ENCODE measurements at regions not wholly inside any gene's neighbourhood (a gene's known extent, or its start where the extent isn't known, plus 50 kb on each side); places are given as distances from the start of the nearest gene placed in this dataset.

DNA sequence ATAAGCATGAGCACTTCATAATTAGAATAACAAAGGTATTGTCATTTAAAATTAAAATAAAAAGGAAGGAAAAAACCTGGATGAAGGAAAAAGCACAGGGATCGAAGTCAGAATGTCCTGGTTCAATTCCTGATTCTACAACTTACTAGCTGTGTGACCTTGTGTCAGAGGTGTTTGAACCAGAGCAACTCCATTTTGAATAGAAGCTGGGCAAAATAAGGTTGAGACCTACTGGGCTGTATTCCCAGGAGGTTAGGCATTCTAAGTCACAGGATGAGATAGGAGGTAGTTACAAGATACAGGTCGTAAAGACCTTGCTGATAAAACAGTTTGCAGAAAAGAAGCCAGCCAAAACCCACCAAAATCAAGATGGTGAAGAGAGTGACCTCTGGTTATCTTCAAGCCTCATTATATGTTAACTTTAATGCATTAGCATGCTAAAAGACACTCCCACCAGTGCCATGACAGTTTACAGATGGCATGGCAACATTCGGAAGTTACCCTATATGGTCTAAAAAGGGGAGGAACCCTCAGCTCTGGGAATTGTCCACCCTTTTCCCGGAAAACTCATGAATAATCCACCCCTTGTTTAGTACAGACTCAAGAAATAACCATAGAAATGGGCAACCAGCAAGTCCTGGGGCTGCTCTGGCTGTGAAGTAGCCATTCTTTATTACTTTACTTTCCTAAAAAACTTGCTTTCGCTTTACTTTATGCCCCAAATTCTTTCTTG lies 412.7 kb downstream of the PIK3R1 start:
- Histone ChIP-seq H3K27ac (no peak overlapping the region), H3K4me1 (ENCODE audit: insufficient read depth) (no peaks in the 10 kb centered on the region), H3K27me3 (no peaks in the 10 kb centered on the region), H3K9me3 (no peaks in the 10 kb centered on the region), H3K4me3 (no peak overlapping the region), H3K36me3 (no peaks in the 10 kb centered on the region)
- TF ChIP-seq POLR2A (IDR thresholded peaks at IDR 0.05): no peak
- TF ChIP-seq, protein P1, sequence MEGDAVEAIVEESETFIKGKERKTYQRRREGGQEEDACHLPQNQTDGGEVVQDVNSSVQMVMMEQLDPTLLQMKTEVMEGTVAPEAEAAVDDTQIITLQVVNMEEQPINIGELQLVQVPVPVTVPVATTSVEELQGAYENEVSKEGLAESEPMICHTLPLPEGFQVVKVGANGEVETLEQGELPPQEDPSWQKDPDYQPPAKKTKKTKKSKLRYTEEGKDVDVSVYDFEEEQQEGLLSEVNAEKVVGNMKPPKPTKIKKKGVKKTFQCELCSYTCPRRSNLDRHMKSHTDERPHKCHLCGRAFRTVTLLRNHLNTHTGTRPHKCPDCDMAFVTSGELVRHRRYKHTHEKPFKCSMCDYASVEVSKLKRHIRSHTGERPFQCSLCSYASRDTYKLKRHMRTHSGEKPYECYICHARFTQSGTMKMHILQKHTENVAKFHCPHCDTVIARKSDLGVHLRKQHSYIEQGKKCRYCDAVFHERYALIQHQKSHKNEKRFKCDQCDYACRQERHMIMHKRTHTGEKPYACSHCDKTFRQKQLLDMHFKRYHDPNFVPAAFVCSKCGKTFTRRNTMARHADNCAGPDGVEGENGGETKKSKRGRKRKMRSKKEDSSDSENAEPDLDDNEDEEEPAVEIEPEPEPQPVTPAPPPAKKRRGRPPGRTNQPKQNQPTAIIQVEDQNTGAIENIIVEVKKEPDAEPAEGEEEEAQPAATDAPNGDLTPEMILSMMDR (IDR thresholded peaks at IDR 0.05): no peak
- TF ChIP-seq EP300 (IDR thresholded peaks at IDR 0.05): no peak
- intact Hi-C loops (cut with DNase I): no loop called here
- DNase-seq: no peak
- WGBS, 3 donors: 79 to 84% (median 80%) methylated on average over 5 of the region's 5 CpGs

DNA sequence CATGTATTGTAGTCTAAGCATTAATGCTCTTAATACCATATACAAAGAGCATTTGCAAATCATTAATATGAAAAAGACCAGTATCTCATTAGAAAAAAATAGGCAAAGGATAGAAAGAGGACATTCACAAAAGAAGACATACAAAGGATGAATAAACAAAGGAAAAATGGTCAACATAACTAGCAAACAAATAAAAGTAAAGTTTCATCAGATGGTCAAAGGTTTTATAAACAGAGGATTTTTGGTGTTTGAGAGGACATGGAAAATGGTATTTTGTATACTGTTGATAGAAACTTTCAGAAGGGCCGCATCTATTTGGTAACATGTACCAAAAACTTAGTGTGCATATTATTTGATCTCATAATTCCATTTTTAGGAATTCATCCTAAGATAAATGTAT lies 414.8 kb downstream of the PIK3R1 start:
- H3K9me3 ChIP-seq: no peaks in the 10 kb centered on the region
- intact Hi-C loops (cut with DNase I): no loop called here
- no peak for TF ChIP-seq EP300 (IDR thresholded peaks at IDR 0.05)
- no peak for TF ChIP-seq POLR2A (IDR thresholded peaks at IDR 0.05)
- H3K4me3 ChIP-seq: no peak overlapping the region
- 1 to 98% (median 91%) methylated on average over 1 of the region's 1 CpG for WGBS, 3 donors
- DNase-seq: no peak
- no peaks in the 10 kb centered on the region for H3K27me3 ChIP-seq
- H3K27ac ChIP-seq: no peak overlapping the region
- H3K4me1 ChIP-seq (ENCODE audit: insufficient read depth): no peaks in the 10 kb centered on the region
- H3K36me3 ChIP-seq: no peaks in the 10 kb centered on the region

DNA sequence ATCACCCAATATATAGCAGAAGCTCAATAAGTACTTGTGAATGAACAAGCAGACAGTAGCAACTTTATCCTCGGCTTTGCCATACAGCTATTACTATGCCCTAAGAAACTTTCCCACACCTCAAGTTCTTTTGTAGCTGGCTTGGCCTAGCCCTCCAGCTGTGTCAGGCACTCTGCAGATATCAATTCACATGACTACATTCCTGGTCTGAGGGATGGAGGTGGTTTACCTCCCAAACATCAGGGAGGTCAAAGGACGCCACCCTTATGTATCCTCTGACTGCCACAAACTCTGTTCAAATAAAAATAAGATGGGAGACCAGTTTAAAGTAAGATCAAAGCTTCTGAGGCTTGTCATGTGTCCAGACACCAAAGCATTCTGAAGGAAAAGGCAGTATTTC lies 416.3 kb downstream of the PIK3R1 start:
- no peak for TF ChIP-seq EP300 (IDR thresholded peaks at IDR 0.05)
- TF ChIP-seq, protein P1 (IDR thresholded peaks at IDR 0.05): no peak
- TF ChIP-seq POLR2A (IDR thresholded peaks at IDR 0.05): no peak
- no peaks in the 10 kb centered on the region for H3K4me1 ChIP-seq (ENCODE audit: insufficient read depth)
- intact Hi-C loops (cut with DNase I): no loop called here
- H3K9me3 ChIP-seq: no peaks in the 10 kb centered on the region
- no peak for DNase-seq
- no peak overlapping the region for H3K27ac ChIP-seq
- H3K27me3 ChIP-seq: no peaks in the 10 kb centered on the region
- WGBS, 3 donors: 83 to 95% (median 84%) methylated on average over 2 of the region's 2 CpGs
- no peak overlapping the region for H3K4me3 ChIP-seq
- H3K36me3 ChIP-seq: no peaks in the 10 kb centered on the region

DNA sequence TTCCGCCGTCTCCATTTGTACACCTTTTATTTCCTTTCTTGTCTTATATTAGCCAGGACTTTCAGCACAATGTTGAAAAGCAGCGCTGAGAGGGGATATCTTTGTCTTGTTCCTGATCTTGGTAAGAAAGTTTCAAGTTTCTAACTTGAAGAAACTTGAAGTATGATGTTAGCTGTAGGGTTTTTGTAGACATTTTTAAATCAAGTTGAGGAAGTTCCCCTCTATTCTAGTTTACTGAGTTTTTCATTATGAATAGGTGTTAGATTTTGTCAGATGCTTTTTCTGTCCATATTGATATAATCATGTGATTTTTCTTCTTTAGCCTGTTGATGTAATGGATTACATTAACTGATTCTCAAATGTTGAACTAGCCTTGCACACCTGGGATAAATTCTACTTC lies 425.7 kb downstream of the PIK3R1 start:
- Histone ChIP-seq H3K9me3 (no peaks in the 10 kb centered on the region), H3K36me3 (no peaks in the 10 kb centered on the region), H3K27ac (no peak overlapping the region), H3K27me3 (no peaks in the 10 kb centered on the region), H3K4me1 (ENCODE audit: insufficient read depth) (no peaks in the 10 kb centered on the region), H3K4me3 (no peak overlapping the region)
- no peak for DNase-seq
- intact Hi-C loops (cut with DNase I): no loop called here
- 94 to 97% (median 94%) methylated on average over 3 of the region's 3 CpGs for WGBS, 3 donors
- no peak for TF ChIP-seq EP300 (IDR thresholded peaks at IDR 0.05)
- TF ChIP-seq, protein P1 (IDR thresholded peaks at IDR 0.05): no peak
- TF ChIP-seq POLR2A (IDR thresholded peaks at IDR 0.05): no peak

DNA sequence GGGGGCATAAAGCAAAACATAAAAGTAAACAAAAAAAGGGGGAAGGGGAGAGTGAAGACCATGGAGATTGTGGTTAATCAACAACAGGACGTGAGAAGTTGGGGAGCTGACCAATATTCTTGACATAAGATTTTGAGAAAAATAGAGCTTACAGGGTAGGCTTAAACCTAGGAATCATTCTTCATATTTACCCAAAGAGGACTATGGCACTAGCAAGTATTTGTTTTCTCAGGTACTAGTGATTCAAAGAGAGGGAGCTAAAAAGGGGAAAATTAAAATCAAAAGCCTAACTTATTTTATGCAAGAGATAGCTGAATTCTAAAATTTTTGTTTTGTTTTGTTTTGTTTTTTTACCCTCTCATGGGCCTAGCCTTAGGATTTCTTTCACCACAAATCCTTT lies 427.5 kb downstream of the PIK3R1 start:
- no peak overlapping the region for H3K4me3 ChIP-seq
- H3K27ac ChIP-seq: no peak overlapping the region
- 0 to 46% (median 2%) methylated on average over 1 of the region's 1 CpG for WGBS, 3 donors
- intact Hi-C loops (cut with DNase I): no loop called here
- no peaks in the 10 kb centered on the region for H3K27me3 ChIP-seq
- no peak for DNase-seq
- no peaks in the 10 kb centered on the region for H3K9me3 ChIP-seq
- no peaks in the 10 kb centered on the region for H3K4me1 ChIP-seq (ENCODE audit: insufficient read depth)
- TF ChIP-seq EP300 (IDR thresholded peaks at IDR 0.05): no peak
- no peaks in the 10 kb centered on the region for H3K36me3 ChIP-seq

All from ovary (tissue), 7 donors.